Breast epithelium (tissue), 3 donors: ENCODE measurements at regions not wholly inside any gene's neighbourhood (a gene's known extent, or its start where the extent isn't known, plus 50 kb on each side); places are given as distances from the start of the nearest gene placed in this dataset.
"Not testable (repeated sequence)": the region's sequence is repeated elsewhere in the genome, so short reads cannot be mapped to it uniquely, and the experiment has no call there.

Source experiments
- POLR2AphosphoS5 ChIP-seq, 3 donors: sonication (generic); formaldehyde crosslinking; IDR thresholded peaks; one replicate each; pipeline ENCODE4 v1.6.1; 2017; ENCODE audit warnings: antibody characterized with exemption in 3 of 3
- TF ChIP-seq, protein P1 (sequence below), 3 donors: fragments of 450-650 bp; IDR thresholded peaks; one replicate each; pipeline ENCODE4 v1.5.1; 2016 to 2017; ENCODE audit warnings: antibody characterized with exemption in 3 of 3, mild to moderate bottlenecking in 3 of 3, moderate library complexity in 3 of 3

DNA sequence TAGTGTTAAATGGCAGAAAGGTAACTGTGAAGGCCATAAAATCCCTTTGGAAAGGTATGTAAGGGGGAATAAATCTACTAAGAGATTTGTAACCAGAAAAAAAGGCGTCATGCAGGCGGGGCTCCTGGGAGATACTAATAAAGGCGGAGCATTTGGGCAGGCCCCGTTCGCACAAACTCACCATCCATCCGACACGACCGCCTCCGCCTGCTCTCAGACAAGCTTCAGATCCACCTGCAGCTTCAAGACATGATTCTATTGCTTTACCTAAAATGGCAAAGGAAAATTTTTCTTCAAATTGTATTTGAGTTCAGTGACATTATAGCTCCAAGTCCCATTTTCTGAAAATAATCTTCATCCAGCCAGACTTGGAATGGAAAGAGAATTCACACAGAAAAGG, 162.9 kb upstream of the SPATA31A3 start:
- not testable (repeated sequence) for TF ChIP-seq POLR2AphosphoS5 (IDR thresholded peaks at IDR 0.05)
- TF ChIP-seq, protein P1, sequence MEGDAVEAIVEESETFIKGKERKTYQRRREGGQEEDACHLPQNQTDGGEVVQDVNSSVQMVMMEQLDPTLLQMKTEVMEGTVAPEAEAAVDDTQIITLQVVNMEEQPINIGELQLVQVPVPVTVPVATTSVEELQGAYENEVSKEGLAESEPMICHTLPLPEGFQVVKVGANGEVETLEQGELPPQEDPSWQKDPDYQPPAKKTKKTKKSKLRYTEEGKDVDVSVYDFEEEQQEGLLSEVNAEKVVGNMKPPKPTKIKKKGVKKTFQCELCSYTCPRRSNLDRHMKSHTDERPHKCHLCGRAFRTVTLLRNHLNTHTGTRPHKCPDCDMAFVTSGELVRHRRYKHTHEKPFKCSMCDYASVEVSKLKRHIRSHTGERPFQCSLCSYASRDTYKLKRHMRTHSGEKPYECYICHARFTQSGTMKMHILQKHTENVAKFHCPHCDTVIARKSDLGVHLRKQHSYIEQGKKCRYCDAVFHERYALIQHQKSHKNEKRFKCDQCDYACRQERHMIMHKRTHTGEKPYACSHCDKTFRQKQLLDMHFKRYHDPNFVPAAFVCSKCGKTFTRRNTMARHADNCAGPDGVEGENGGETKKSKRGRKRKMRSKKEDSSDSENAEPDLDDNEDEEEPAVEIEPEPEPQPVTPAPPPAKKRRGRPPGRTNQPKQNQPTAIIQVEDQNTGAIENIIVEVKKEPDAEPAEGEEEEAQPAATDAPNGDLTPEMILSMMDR (IDR thresholded peaks at IDR 0.05): not testable (repeated sequence)
